ENCODE measurements at regions not wholly inside any gene's neighbourhood (a gene's known extent, or its start where the extent isn't known, plus 50 kb on each side); places are given as distances from the start of the nearest gene placed in this dataset.

- Histone ChIP-seq H3K4me1 (ENCODE audit: control insufficient read depth in 2 of 2, insufficient read depth in 1 of 2, low read depth in 1 of 2, low read length in 2 of 2) (no peaks in the 10 kb centered on the region), H3K9me3 (replicated peaks in 1 of 2; ENCODE audit: control insufficient read depth in 2 of 2, insufficient read depth in 1 of 2, low read depth in 1 of 2, low read length in 2 of 2) (no peaks in the 10 kb centered on the region), H3K36me3 (replicated peaks in 1 of 2; ENCODE audit: control insufficient read depth in 2 of 2, insufficient read depth in 2 of 2, low read length in 2 of 2) (no peaks in the 10 kb centered on the region), H2AK5ac (ENCODE audit: low read depth, low read length) (no peak overlapping the region), H3K4me3 (ENCODE audit: low read length in 2 of 2) (no peak overlapping the region), H3K27ac (replicated peaks; ENCODE audit: low read length) (no peak overlapping the region), H2AFZ (ENCODE audit: low read length) (no peak overlapping the region), H3K9ac (ENCODE audit: low read depth, low read length, poor library complexity) (no peak overlapping the region), H2BK15ac (ENCODE audit: low read length) (no peak overlapping the region), H3K4me2 (ENCODE audit: insufficient read depth, low read length, poor library complexity, severe bottlenecking) (no peak overlapping the region), H4K91ac (ENCODE audit: low read depth, low read length, poor library complexity) (no peak overlapping the region), H3K18ac (ENCODE audit: low read length) (no peak overlapping the region), H2BK12ac (ENCODE audit: low read length) (no peak overlapping the region), H3K23ac (ENCODE audit: low read depth, low read length, poor library complexity) (no peak overlapping the region), H3K14ac (ENCODE audit: low read length) (no peak overlapping the region), H2BK120ac (ENCODE audit: low read depth, low read length) (no peak overlapping the region), H3K27me3 (ENCODE audit: control insufficient read depth in 3 of 3, insufficient read depth in 3 of 3, low read depth in 1 of 3, low read length in 3 of 3) (no peaks in the 10 kb centered on the region), H2BK5ac (ENCODE audit: low read length) (no peak overlapping the region), H4K8ac (ENCODE audit: low read depth, low read length) (no peak overlapping the region), H3K4ac (ENCODE audit: low read length) (no peak overlapping the region), H3K79me1 (ENCODE audit: low read depth, low read length) (no peaks in the 10 kb centered on the region)
- WGBS, 2 donors (ENCODE audit: extremely low coverage in 2 of 2, insufficient read length in 2 of 2, insufficient replicate concordance in 1 of 2), result no CpG with 5 or more reads among the region's 1 CpG
- no peak for DNase-seq (ENCODE audit: low spot score)
Observed at GRCh38 chr21:18722193-18722592, 318.6 kb upstream of the TMPRSS15 start.

- Histone ChIP-seq H3K9ac (ENCODE audit: low read depth, low read length, poor library complexity) (no peak overlapping the region), H3K23ac (ENCODE audit: low read depth, low read length, poor library complexity) (no peak overlapping the region), H3K27me3 (ENCODE audit: control insufficient read depth in 3 of 3, insufficient read depth in 3 of 3, low read depth in 1 of 3, low read length in 3 of 3) (no peaks in the 10 kb centered on the region), H2AK5ac (ENCODE audit: low read depth, low read length) (no peak overlapping the region), H3K4ac (ENCODE audit: low read length) (no peak overlapping the region), H3K4me3 (ENCODE audit: low read length in 2 of 2) (no peak overlapping the region), H2BK5ac (ENCODE audit: low read length) (no peak overlapping the region), H2AFZ (ENCODE audit: low read length) (no peak overlapping the region), H3K4me1 (ENCODE audit: control insufficient read depth in 2 of 2, insufficient read depth in 1 of 2, low read depth in 1 of 2, low read length in 2 of 2) (no peaks in the 10 kb centered on the region), H3K79me1 (ENCODE audit: low read depth, low read length) (no peaks in the 10 kb centered on the region), H3K9me3 (replicated peaks in 1 of 2; ENCODE audit: control insufficient read depth in 2 of 2, insufficient read depth in 1 of 2, low read depth in 1 of 2, low read length in 2 of 2) (no peaks in the 10 kb centered on the region), H3K18ac (ENCODE audit: low read length) (no peak overlapping the region), H2BK12ac (ENCODE audit: low read length) (no peak overlapping the region), H3K27ac (replicated peaks; ENCODE audit: low read length) (no peak overlapping the region), H3K4me2 (ENCODE audit: insufficient read depth, low read length, poor library complexity, severe bottlenecking) (no peak overlapping the region), H4K91ac (ENCODE audit: low read depth, low read length, poor library complexity) (no peak overlapping the region), H3K14ac (ENCODE audit: low read length) (no peak overlapping the region), H2BK120ac (ENCODE audit: low read depth, low read length) (no peak overlapping the region), H3K36me3 (replicated peaks in 1 of 2; ENCODE audit: control insufficient read depth in 2 of 2, insufficient read depth in 2 of 2, low read length in 2 of 2) (no peaks in the 10 kb centered on the region), H4K8ac (ENCODE audit: low read depth, low read length) (no peak overlapping the region), H2BK15ac (ENCODE audit: low read length) (no peak overlapping the region)
- no peak for DNase-seq (ENCODE audit: low spot score)
- no CpG with 5 or more reads among the region's 2 CpGs for WGBS, 2 donors (ENCODE audit: extremely low coverage in 2 of 2, insufficient read length in 2 of 2, insufficient replicate concordance in 1 of 2)
Observed at GRCh38 chr21:18723171-18723570, 319.6 kb upstream of the TMPRSS15 start.

DNA sequence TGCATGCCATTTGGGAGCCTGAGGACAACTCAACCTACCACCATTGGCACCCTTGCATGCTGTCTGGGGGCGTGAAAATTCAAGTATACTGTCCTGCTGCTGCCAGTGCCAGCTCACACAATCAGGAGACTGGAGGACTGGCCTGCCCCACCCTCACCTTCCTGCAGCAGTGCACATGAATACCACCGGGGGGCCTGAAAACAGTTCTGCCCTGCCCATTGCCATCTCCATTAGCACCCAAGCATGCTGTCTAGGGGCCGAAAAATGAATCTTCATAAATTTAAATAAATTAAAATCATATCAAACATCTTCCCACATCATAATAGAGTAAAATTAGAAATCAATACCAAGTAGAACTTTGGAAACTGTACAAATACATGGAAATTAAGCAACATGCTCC lies 322.1 kb upstream of the TMPRSS15 start:
- Histone ChIP-seq H2AK5ac (ENCODE audit: low read depth, low read length) (no peak overlapping the region), H3K9me3 (replicated peaks in 1 of 2; ENCODE audit: control insufficient read depth in 2 of 2, insufficient read depth in 1 of 2, low read depth in 1 of 2, low read length in 2 of 2) (no peaks in the 10 kb centered on the region), H2BK15ac (ENCODE audit: low read length) (no peak overlapping the region), H3K9ac (ENCODE audit: low read depth, low read length, poor library complexity) (no peak overlapping the region), H3K23ac (ENCODE audit: low read depth, low read length, poor library complexity) (no peak overlapping the region), H3K27ac (replicated peaks; ENCODE audit: low read length) (no peak overlapping the region), H4K8ac (ENCODE audit: low read depth, low read length) (no peak overlapping the region), H3K4me1 (ENCODE audit: control insufficient read depth in 2 of 2, insufficient read depth in 1 of 2, low read depth in 1 of 2, low read length in 2 of 2) (no peaks in the 10 kb centered on the region), H3K36me3 (replicated peaks in 1 of 2; ENCODE audit: control insufficient read depth in 2 of 2, insufficient read depth in 2 of 2, low read length in 2 of 2) (no peaks in the 10 kb centered on the region), H4K91ac (ENCODE audit: low read depth, low read length, poor library complexity) (no peak overlapping the region), H2BK12ac (ENCODE audit: low read length) (no peak overlapping the region), H2BK5ac (ENCODE audit: low read length) (no peak overlapping the region), H3K4me3 (ENCODE audit: low read length in 2 of 2) (no peak overlapping the region), H3K79me1 (ENCODE audit: low read depth, low read length) (no peaks in the 10 kb centered on the region), H2AFZ (ENCODE audit: low read length) (no peak overlapping the region), H3K4ac (ENCODE audit: low read length) (no peak overlapping the region), H3K14ac (ENCODE audit: low read length) (no peak overlapping the region), H3K4me2 (ENCODE audit: insufficient read depth, low read length, poor library complexity, severe bottlenecking) (no peak overlapping the region), H3K27me3 (ENCODE audit: control insufficient read depth in 3 of 3, insufficient read depth in 3 of 3, low read depth in 1 of 3, low read length in 3 of 3) (no peaks in the 10 kb centered on the region), H2BK120ac (ENCODE audit: low read depth, low read length) (no peak overlapping the region), H3K18ac (ENCODE audit: low read length) (peak overlapping the region; percentile 38)
- no peak for DNase-seq (ENCODE audit: low spot score)
- no CpG with 5 or more reads among the region's 3 CpGs for WGBS, 2 donors (ENCODE audit: extremely low coverage in 2 of 2, insufficient read length in 2 of 2, insufficient replicate concordance in 1 of 2)

GRCh38 chr21:18741954-18742353 lies 338.4 kb upstream of the TMPRSS15 start:
- H2BK15ac ChIP-seq (ENCODE audit: low read length), result no peak overlapping the region
- H2AFZ ChIP-seq (ENCODE audit: low read length), result no peak overlapping the region
- H2BK12ac ChIP-seq (ENCODE audit: low read length), result no peak overlapping the region
- no peaks in the 10 kb centered on the region for H3K9me3 ChIP-seq (replicated peaks in 1 of 2; ENCODE audit: control insufficient read depth in 2 of 2, insufficient read depth in 1 of 2, low read depth in 1 of 2, low read length in 2 of 2)
- no peak for DNase-seq (ENCODE audit: low spot score)
- no peaks in the 10 kb centered on the region for H3K4me1 ChIP-seq (ENCODE audit: control insufficient read depth in 2 of 2, insufficient read depth in 1 of 2, low read depth in 1 of 2, low read length in 2 of 2)
- H3K14ac ChIP-seq (ENCODE audit: low read length), result no peak overlapping the region
- no peak overlapping the region for H2AK5ac ChIP-seq (ENCODE audit: low read depth, low read length)
- H2BK5ac ChIP-seq (ENCODE audit: low read length), result no peak overlapping the region
- H4K91ac ChIP-seq (ENCODE audit: low read depth, low read length, poor library complexity), result no peak overlapping the region
- no peak overlapping the region for H3K4me2 ChIP-seq (ENCODE audit: insufficient read depth, low read length, poor library complexity, severe bottlenecking)
- no peak overlapping the region for H3K23ac ChIP-seq (ENCODE audit: low read depth, low read length, poor library complexity)
- WGBS, 2 donors (ENCODE audit: extremely low coverage in 2 of 2, insufficient read length in 2 of 2, insufficient replicate concordance in 1 of 2), result no CpG with 5 or more reads among the region's 5 CpGs
- H3K9ac ChIP-seq (ENCODE audit: low read depth, low read length, poor library complexity), result no peak overlapping the region
- no peaks in the 10 kb centered on the region for H3K27me3 ChIP-seq (ENCODE audit: control insufficient read depth in 3 of 3, insufficient read depth in 3 of 3, low read depth in 1 of 3, low read length in 3 of 3)
- H3K4ac ChIP-seq (ENCODE audit: low read length), result no peak overlapping the region
- no peaks in the 10 kb centered on the region for H3K36me3 ChIP-seq (replicated peaks in 1 of 2; ENCODE audit: control insufficient read depth in 2 of 2, insufficient read depth in 2 of 2, low read length in 2 of 2)
- H4K8ac ChIP-seq (ENCODE audit: low read depth, low read length), result no peak overlapping the region
- no peak overlapping the region for H3K18ac ChIP-seq (ENCODE audit: low read length)
- H3K27ac ChIP-seq (replicated peaks; ENCODE audit: low read length), result no peak overlapping the region
- no peak overlapping the region for H2BK120ac ChIP-seq (ENCODE audit: low read depth, low read length)
- H3K79me1 ChIP-seq (ENCODE audit: low read depth, low read length), result no peaks in the 10 kb centered on the region
- H3K4me3 ChIP-seq (ENCODE audit: low read length in 2 of 2), result no peak overlapping the region

All from neuronal stem cell (in vitro differentiated cells).